ENCODE measurements at regions not wholly inside any gene's neighbourhood (a gene's known extent, or its start where the extent isn't known, plus 50 kb on each side); places are given as distances from the start of the nearest gene placed in this dataset.

- ATAC-seq: peak; percentile 60
- Histone ChIP-seq H3K27ac (ENCODE audit: low read depth) (no peak overlapping the region), H3F3A (replicated peaks; ENCODE audit: low read depth) (no peaks in the 10 kb centered on the region), H3K79me2 (replicated peaks; ENCODE audit: insufficient read depth) (no peaks in the 10 kb centered on the region), H3K9me2 (ENCODE audit: insufficient read depth) (no peaks in the 10 kb centered on the region), H3K36me3 (ENCODE audit: insufficient read depth) (no peaks in the 10 kb centered on the region), H3K4me2 (no peak overlapping the region), H3K4me1 (ENCODE audit: insufficient read depth) (peaks cover 15% of the 10 kb centered on the region), H4K20me1 (replicated peaks; ENCODE audit: insufficient read depth) (no peaks in the 10 kb centered on the region), H2AFZ (no peak overlapping the region), H3K27me3 (ENCODE audit: insufficient read depth) (peaks cover 11% of the 10 kb centered on the region; the same call in 1 of the 2 replicates), H3K4me3 (no peak overlapping the region)
- H3K4me1 Mint-ChIP-seq: peaks cover 15% of the 10 kb centered on the region
- peak; percentile 28 for DNase-seq (ENCODE audit: low spot score)
- no peaks in the 10 kb centered on the region for H3K36me3 Mint-ChIP-seq (ENCODE audit: low read depth)
- no peak overlapping the region for H3K4me3 Mint-ChIP-seq
- TF ChIP-seq CTCF (conservative IDR thresholded peaks at IDR 0.05; ENCODE audit: low read depth in 2 of 2) (no peak), JUNB (IDR thresholded peaks at IDR 0.05; ENCODE audit: unreplicated experiment) (no peak), STAT1 (IDR thresholded peaks at IDR 0.05; ENCODE audit: unreplicated experiment) (no peak), ZNF331 (CRISPR knock-in tag; IDR thresholded peaks at IDR 0.05; ENCODE audit: low read depth) (no peak), ETS1 (IDR thresholded peaks at IDR 0.05) (no peak), POLR2AphosphoS5 (IDR thresholded peaks at IDR 0.05; ENCODE audit: low read depth) (no peak), NANOG (IDR thresholded peaks at IDR 0.05; ENCODE audit: borderline replicate concordance) (no peak), ZNF462 (CRISPR knock-in tag; IDR thresholded peaks at IDR 0.05) (no peak)
- H3K27ac Mint-ChIP-seq: no peak overlapping the region
- H3K9me3 Mint-ChIP-seq: no peaks in the 10 kb centered on the region
- H3K27me3 Mint-ChIP-seq (ENCODE audit: insufficient read depth, low read depth, poor library complexity): peaks cover 3% of the 10 kb centered on the region
These were observed 382.8 kb upstream of the GALNT5 start for GRCh38 chr2:156874707-156875106.
